NCI-H345 treated with DMSO at 0.1 percent for 48 hours (cell line): ENCODE measurements at regions not wholly inside any gene's neighbourhood (a gene's known extent, or its start where the extent isn't known, plus 50 kb on each side); places are given as distances from the start of the nearest gene placed in this dataset.
A peak's percentile ranks its signal among the peaks of the same experiment; 100 is the strongest.

ENCODE experiments used
- DNase-seq: peaks from one replicate; lab custom pipeline; 2025; ENCODE audit not compliant: unreplicated experiment; lab: John Stamatoyannopoulos, UW

DNA sequence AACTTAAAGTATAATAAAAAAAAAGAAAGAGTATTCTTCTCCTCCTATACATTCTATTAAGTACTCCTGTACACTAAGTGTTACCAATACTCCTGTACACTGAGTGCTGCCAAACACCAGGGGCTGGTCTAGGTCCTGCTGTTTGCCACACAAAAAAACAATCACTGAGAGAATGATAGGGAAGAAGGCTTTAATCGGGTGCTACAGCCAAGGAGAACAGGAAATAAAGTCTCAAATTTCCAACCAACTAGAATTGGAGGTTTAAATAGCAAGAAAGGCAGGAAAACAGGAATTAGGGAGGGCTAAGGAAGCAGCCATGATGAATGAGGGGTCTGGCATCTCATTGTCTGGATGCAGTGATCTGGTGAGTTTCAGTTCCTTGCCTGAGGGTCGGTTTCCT lies 239.8 kb downstream of the ZNF674 start:
- no peak for DNase-seq

DNA sequence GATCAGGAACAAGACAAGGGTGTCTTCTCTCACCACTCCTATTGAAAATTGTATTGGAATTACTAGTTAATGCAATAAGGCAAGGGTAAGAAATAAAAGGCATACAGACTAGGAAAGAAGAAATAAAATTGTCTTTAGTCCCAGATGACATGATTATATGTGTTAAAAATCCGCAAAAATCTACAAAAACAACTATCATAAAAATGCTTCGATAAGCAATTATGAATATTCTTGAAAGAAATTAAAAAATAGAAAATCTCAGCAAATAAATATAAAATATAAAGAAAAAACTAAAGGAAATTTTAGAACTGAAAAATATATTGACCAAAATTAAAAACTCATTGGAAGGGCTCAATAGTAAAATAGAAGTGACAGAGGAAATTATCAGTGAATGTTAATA lies 243.3 kb downstream of the ZNF674 start:
- no peak for DNase-seq

- no peak for DNase-seq
Measured at GRCh38 chrX:46298821-46299220, 246.4 kb downstream of the ZNF674 start.

- no peak for DNase-seq
Measured at GRCh38 chrX:46295963-46296362, 249.3 kb downstream of the ZNF674 start.

GRCh38 chrX:46294234-46294633 lies 251.0 kb downstream of the ZNF674 start:
- no peak for DNase-seq

DNA sequence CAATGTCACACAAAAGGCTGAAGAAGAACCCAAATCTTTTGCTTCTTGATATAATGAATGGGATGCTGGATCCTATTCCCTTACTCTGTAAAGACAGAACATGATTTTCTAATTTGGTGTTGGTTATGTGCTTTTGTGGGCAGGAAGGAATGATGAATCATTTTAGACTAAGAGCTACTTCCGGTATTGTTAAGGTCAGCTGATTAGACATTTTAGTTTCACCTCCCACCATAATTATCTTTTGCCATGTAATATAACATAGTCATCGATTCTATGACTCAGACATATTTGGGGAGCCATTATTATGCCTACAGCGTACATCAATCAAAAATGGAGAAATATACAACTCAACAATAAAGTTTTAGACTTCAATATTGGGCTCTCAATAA lies 265.3 kb downstream of the ZNF674 start:
- no peak for DNase-seq

- DNase-seq, result no peak
Measured at GRCh38 chrX:46279214-46279924, 265.9 kb downstream of the ZNF674 start.

DNA sequence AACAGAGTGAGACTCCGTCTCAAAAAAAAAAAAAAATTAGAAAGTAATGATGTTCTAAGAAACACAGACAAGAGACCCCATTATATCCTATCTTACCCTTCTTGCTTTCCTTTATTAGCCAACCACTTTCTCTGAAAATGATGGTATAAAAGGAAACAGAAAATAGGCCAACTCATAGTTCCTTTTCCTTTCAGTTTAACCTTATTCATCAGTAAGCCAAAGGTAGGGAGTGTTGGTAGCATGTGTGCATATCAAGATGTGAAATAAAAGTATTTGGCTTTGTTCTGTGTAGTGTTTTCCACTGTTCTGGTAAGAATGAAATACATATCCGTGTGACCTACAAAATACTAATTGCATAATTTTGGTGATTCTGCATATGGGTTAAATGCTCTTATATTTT lies 266.6 kb downstream of the ZNF674 start:
- DNase-seq, result no peak

- DNase-seq, result no peak
Measured at GRCh38 chrX:46268412-46268811, 276.8 kb downstream of the ZNF674 start.

GRCh38 chrX:46263494-46263893 lies 281.7 kb downstream of the ZNF674 start:
- no peak for DNase-seq

DNA sequence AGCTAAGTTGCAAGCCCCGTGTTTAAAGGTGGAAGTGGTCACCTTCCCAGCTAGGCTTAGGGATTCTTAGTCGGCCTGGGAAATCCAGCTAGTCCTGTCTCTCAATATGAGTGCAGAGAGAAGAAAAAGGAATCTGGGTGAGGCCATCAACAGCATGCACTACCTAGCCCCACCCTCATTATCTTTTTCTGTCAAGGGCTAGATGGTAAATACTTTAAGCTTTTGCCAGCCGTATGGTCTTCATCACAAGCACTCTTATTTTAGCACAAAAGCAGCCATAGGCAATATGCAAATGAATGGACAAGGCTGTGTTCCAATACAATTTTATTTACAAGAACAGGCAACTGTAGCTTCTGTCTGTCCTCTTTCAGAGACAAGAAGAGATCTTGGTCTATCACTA lies 282.9 kb downstream of the ZNF674 start:
- peak; percentile 3 for DNase-seq

- DNase-seq, result no peak
Measured at GRCh38 chrX:46260499-46260898, 284.7 kb downstream of the ZNF674 start.

GRCh38 chrX:46258356-46258755 lies 286.9 kb downstream of the ZNF674 start:
- no peak for DNase-seq

- DNase-seq, result no peak
Measured at GRCh38 chrX:46257451-46257879, 287.8 kb downstream of the ZNF674 start.

DNA sequence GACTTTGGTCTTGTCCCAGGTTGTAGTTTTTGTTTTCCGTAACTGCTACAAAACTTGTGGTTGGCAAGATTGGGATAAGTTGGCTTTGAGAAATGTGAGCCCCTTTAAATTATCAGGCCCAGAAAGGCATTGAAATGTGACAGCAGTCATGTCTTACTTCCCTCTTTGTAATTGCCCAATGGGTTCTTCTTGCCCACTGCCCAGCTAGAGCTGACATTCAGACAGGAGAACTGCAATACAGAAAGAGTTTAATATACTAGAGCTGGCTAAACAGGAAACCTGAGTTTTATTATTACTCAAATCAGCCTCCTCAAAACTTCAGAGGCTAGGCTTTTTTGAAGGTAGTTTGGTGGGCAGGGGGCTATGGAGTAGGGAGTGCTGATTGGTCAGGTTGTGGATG lies 288.3 kb downstream of the ZNF674 start:
- DNase-seq, result no peak

- no peak for DNase-seq
Measured at GRCh38 chrX:46255046-46255445, 290.2 kb downstream of the ZNF674 start.

GRCh38 chrX:46254641-46255040 lies 290.6 kb downstream of the ZNF674 start:
- DNase-seq, result no peak

DNA sequence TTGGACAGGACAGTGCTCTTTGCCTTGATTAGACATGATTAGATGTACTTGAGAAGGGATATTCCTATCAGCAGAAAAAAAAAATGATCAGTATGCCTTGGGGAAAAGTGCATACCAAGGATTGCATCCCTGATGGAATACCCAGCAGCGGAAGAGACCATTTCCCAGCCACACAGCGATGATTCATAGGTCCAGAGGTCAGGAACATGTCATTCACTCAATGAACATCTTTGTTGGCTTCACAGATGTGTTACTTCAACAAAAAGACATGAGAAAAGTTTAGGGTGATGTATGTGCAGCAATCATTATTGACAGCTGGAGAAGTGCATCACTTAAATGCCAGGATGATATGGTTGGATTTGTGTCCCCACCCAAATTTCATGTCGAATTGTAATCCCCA lies 293.5 kb downstream of the ZNF674 start:
- DNase-seq, result no peak

DNA sequence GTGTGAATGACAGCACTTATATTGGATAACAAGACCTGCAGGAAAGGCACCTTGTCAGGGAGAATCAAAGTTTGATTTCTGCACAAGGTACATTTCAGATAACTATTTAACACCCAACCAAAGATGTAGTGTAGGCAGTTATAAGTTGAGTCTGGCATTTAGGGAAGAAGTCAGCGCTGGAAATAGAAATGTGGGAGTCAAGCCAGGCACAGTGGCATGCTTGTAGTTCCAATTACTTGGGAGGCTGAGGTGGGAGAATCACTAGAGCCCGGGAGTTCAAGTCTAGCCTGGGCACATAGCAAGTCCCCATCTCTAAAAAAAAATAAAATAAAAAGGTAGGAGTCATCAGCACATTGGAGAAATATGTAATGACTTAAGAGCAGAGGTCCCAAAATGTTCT lies 295.1 kb downstream of the ZNF674 start:
- no peak for DNase-seq

DNA sequence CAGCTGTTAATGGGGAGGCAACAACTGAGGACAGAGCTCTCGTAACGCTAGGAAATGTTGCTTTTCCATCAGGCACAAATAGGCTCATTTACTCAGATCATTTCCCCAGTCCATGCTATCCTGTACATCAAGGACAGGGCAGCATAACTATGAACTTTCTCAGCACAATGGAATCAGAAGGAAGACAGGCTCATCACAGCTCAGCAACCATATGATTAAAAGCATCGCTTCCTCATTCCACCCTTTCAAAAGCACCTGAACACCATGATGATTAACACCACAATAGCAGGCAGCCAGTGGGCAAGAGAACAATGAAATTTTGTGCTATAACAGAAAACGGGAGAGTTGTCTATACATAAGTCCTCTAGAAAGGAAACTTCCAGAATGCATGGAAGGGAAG lies 297.8 kb downstream of the ZNF674 start:
- no peak for DNase-seq

- no peak for DNase-seq
Measured at GRCh38 chrX:46244451-46244850, 300.8 kb downstream of the ZNF674 start.

GRCh38 chrX:46236411-46236810 lies 308.8 kb downstream of the ZNF674 start:
- no peak for DNase-seq

DNA sequence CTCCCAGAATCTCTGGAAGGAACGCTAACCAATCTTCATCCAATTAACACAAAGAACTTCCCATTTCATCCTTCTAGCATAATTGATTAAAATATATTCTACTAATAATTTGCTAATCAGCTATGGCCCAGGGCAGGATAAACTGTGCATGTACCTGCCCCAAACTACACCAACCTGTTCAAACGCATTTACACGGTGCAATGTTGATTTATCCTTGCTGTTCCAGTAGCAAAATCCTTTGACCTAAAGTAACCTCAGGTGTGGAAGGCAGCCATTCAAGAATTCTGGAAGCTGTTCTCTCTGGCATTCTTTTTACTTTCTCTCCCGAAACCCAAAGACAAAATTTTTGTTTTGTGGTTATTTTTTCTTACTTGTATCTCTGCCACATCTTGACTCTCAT lies 309.4 kb downstream of the ZNF674 start:
- no peak for DNase-seq
